ENCODE measurements at regions not wholly inside any gene's neighbourhood (a gene's known extent, or its start where the extent isn't known, plus 50 kb on each side); places are given as distances from the start of the nearest gene placed in this dataset.
A peak's percentile ranks its signal among the peaks of the same experiment; 100 is the strongest.

DNA sequence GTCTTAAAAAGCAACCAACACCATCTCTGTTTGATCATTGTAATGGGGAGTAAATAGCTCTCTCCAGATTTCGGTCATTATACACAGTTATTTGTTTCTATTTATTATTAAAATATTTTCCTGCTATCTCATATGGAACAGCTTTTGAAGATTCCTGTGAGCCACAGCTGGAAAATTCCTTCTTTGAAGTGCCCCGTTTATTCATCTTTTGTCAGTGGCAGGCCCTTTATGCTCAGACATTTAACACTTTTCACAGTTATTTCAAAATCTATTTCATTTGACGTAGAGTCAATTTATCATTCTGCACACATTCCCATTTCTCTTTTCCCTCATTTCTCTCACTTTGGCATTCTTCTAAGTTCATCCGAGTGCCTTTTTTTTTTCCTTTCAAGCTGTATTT is 245.9 kb upstream of the ELAC2 start:
- no peaks in the 10 kb centered on the region for H3K79me2 ChIP-seq (ENCODE audit: insufficient read depth, low read length)
- H3K27ac Mint-ChIP-seq: peak overlapping the region in 1 of 7 donors; percentile 17
- WGBS (ENCODE audit: insufficient coverage): 78% methylated on average over 2 of the region's 4 CpGs
- no peak overlapping the region for H3K27ac ChIP-seq (ENCODE audit: low read depth in 1 of 2, low read length in 2 of 2)
- H4K20me1 ChIP-seq (ENCODE audit: insufficient read depth, low read length): no peaks in the 10 kb centered on the region
- H3K36me3 ChIP-seq (replicated peaks in 1 of 2; ENCODE audit: control insufficient read depth in 1 of 2, insufficient read depth in 2 of 2, low read length in 2 of 2): no peaks in the 10 kb centered on the region
- no peak for DNase-seq
- H3K4me3 Mint-ChIP-seq: no peak overlapping the region
- H2AFZ ChIP-seq (ENCODE audit: insufficient read depth, low read depth, low read length, poor library complexity, severe bottlenecking): no peak overlapping the region
- H3K27me3 Mint-ChIP-seq (ENCODE audit: low read depth in 3 of 3): peaks cover 0 to 4% (median 2%) of the 10 kb centered on the region in 3 donors
- TF ChIP-seq, protein P1, sequence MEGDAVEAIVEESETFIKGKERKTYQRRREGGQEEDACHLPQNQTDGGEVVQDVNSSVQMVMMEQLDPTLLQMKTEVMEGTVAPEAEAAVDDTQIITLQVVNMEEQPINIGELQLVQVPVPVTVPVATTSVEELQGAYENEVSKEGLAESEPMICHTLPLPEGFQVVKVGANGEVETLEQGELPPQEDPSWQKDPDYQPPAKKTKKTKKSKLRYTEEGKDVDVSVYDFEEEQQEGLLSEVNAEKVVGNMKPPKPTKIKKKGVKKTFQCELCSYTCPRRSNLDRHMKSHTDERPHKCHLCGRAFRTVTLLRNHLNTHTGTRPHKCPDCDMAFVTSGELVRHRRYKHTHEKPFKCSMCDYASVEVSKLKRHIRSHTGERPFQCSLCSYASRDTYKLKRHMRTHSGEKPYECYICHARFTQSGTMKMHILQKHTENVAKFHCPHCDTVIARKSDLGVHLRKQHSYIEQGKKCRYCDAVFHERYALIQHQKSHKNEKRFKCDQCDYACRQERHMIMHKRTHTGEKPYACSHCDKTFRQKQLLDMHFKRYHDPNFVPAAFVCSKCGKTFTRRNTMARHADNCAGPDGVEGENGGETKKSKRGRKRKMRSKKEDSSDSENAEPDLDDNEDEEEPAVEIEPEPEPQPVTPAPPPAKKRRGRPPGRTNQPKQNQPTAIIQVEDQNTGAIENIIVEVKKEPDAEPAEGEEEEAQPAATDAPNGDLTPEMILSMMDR (IDR thresholded peaks at IDR 0.05): no peak
- no peaks in the 10 kb centered on the region for H3K4me1 ChIP-seq (ENCODE audit: control insufficient read depth in 1 of 2, insufficient read depth in 2 of 2, low read length in 2 of 2)
- H3K27me3 ChIP-seq (ENCODE audit: control insufficient read depth in 2 of 2, insufficient read depth in 2 of 2, low read length in 2 of 2): no peaks in the 10 kb centered on the region
- intact Hi-C loops (cut with micrococcal nuclease): no loop called here
- H3K9me3 ChIP-seq (replicated peaks in 1 of 2; ENCODE audit: control insufficient read depth in 1 of 2, insufficient read depth in 1 of 2, low read length in 2 of 2): peaks cover 6 to 7% of the 10 kb centered on the region in 2 donors
- no peak overlapping the region for H3K9ac ChIP-seq (ENCODE audit: insufficient read depth, low read length, poor library complexity, severe bottlenecking)
- no peaks in the 10 kb centered on the region for H3K36me3 Mint-ChIP-seq
- H3K4me2 ChIP-seq (replicated peaks; ENCODE audit: extremely low read depth, low read length, poor library complexity, severe bottlenecking): no peak overlapping the region
- peaks cover 0 to 11% (median 7%) of the 10 kb centered on the region in 7 donors for H3K9me3 Mint-ChIP-seq
- H3K4me1 Mint-ChIP-seq: no peaks in the 10 kb centered on the region
- no peak overlapping the region for H3K4me3 ChIP-seq (replicated peaks in 1 of 3; ENCODE audit: low read depth in 2 of 3, low read length in 3 of 3)

DNA sequence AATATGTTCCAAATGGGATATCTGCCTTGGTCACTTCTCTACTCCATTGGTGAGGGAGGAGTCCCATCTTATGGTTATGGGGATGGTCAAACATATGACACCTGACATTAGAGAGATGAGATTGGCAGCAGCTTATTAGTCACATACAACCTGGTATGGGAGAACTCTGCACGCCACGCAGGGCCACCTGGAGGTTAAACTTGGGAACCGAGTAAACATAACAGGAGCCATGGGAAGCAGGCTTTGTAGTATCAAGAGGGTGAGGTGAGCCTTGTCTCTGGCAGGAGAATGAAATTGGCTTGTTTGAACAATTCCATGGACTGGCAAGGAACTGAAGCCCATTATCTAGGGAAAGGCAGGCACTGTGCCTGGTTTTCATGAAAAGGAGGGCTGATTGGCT is 238.7 kb upstream of the ELAC2 start:
- intact Hi-C loops (cut with micrococcal nuclease): no loop called here
- DNase-seq: no peak
- TF ChIP-seq, protein P1 (IDR thresholded peaks at IDR 0.05): no peak

More for the DNA sequence above, 238.7 kb upstream of the ELAC2 start:
- H3K4me3 ChIP-seq (replicated peaks in 1 of 3; ENCODE audit: low read depth in 2 of 3, low read length in 3 of 3): no peak overlapping the region
- Mint-ChIP-seq H3K27ac (no peak overlapping the region), H3K36me3 (no peaks in the 10 kb centered on the region), H3K27me3 (ENCODE audit: low read depth in 3 of 3) (peaks cover 0 to 3% (median 2%) of the 10 kb centered on the region in 3 donors), H3K4me3 (no peak overlapping the region), H3K4me1 (no peaks in the 10 kb centered on the region), H3K9me3 (peaks cover 2 to 17% (median 11%) of the 10 kb centered on the region in 7 donors)
- H3K9me3 ChIP-seq (replicated peaks in 1 of 2; ENCODE audit: control insufficient read depth in 1 of 2, insufficient read depth in 1 of 2, low read length in 2 of 2): no peaks in the 10 kb centered on the region
- 95% methylated on average over 3 of the region's 3 CpGs for whole genome bisulfite sequencing (ENCODE audit: insufficient coverage)
- H3K27ac ChIP-seq (ENCODE audit: low read depth in 1 of 2, low read length in 2 of 2): no peak overlapping the region
- no peaks in the 10 kb centered on the region for H4K20me1 ChIP-seq (ENCODE audit: insufficient read depth, low read length)
- no peak overlapping the region for H3K4me2 ChIP-seq (replicated peaks; ENCODE audit: extremely low read depth, low read length, poor library complexity, severe bottlenecking)
- H3K27me3 ChIP-seq (ENCODE audit: control insufficient read depth in 2 of 2, insufficient read depth in 2 of 2, low read length in 2 of 2): no peaks in the 10 kb centered on the region
- H3K79me2 ChIP-seq (ENCODE audit: insufficient read depth, low read length): no peaks in the 10 kb centered on the region
- no peak overlapping the region for H3K9ac ChIP-seq (ENCODE audit: insufficient read depth, low read length, poor library complexity, severe bottlenecking)
- H3K36me3 ChIP-seq (replicated peaks in 1 of 2; ENCODE audit: control insufficient read depth in 1 of 2, insufficient read depth in 2 of 2, low read length in 2 of 2): no peaks in the 10 kb centered on the region
- H2AFZ ChIP-seq (ENCODE audit: insufficient read depth, low read depth, low read length, poor library complexity, severe bottlenecking): no peak overlapping the region
- H3K4me1 ChIP-seq (ENCODE audit: control insufficient read depth in 1 of 2, insufficient read depth in 2 of 2, low read length in 2 of 2): no peaks in the 10 kb centered on the region

All from CD14-positive monocyte (primary cell).